C4-2B (cell line): ENCODE measurements at regions not wholly inside any gene's neighbourhood (a gene's known extent, or its start where the extent isn't known, plus 50 kb on each side); places are given as distances from the start of the nearest gene placed in this dataset.

Experiments used
- CTCF ChIP-seq: fragments of 450-650 bp; conservative IDR thresholded peaks from 2 replicates; pipeline ENCODE4 v1.5.1; 2017; ENCODE audit warnings: mild to moderate bottlenecking
- ZFX ChIP-seq: fragments of 450-650 bp; IDR thresholded peaks from 2 replicates; pipeline ENCODE4 v1.6.1; 2017

GRCh38 chr2:146982393-146982846 lies 862.4 kb upstream of the ACVR2A start:
- TF ChIP-seq CTCF (no peak), ZFX (no peak)
